IMR-90 (cell line): ENCODE measurements at regions not wholly inside any gene's neighbourhood (a gene's known extent, or its start where the extent isn't known, plus 50 kb on each side); places are given as distances from the start of the nearest gene placed in this dataset.

Source experiments
- CTCF ChIP-seq: conservative IDR thresholded peaks from 2 replicates; pipeline ENCODE4 v1.5.1; 2012; ENCODE audit warnings: mild to moderate bottlenecking, low read depth, low read length, improper control_type of control experiment
- USF2 ChIP-seq: fragments of 150-350 bp; IDR thresholded peaks from 2 replicates; pipeline ENCODE4 v1.6.1; 2017; ENCODE audit warnings: mild to moderate bottlenecking, antibody characterized with exemption, low read length, low read depth

- TF ChIP-seq CTCF = no peak
- TF ChIP-seq USF2 = no peak
Measured at GRCh38 chr6:140485740-140486449, 1111.4 kb upstream of the CITED2 start.
